ENCODE measurements at regions not wholly inside any gene's neighbourhood (a gene's known extent, or its start where the extent isn't known, plus 50 kb on each side); places are given as distances from the start of the nearest gene placed in this dataset.

GRCh38 chr10:10197423-10197822 is 820.2 kb upstream of the CELF2 start:
- no peaks in the 10 kb centered on the region for H3K4me1 ChIP-seq (ENCODE audit: control insufficient read depth, insufficient read depth, low read length)
- no peaks in the 10 kb centered on the region for H3K27me3 ChIP-seq (ENCODE audit: control insufficient read depth, insufficient read depth, low read length)
- no CpG with 5 or more reads among the region's 4 CpGs for WGBS (ENCODE audit: insufficient coverage)
- H3K4me3 ChIP-seq (ENCODE audit: low read length): no peak overlapping the region
- DNase-seq: no peak
- no peaks in the 10 kb centered on the region for H3K36me3 ChIP-seq (ENCODE audit: control insufficient read depth, insufficient read depth, low read length)
- H3K9me3 ChIP-seq (replicated peaks; ENCODE audit: control insufficient read depth, low read depth, low read length): no peaks in the 10 kb centered on the region
- no peak overlapping the region for H3K27ac ChIP-seq (ENCODE audit: low read length)

DNA sequence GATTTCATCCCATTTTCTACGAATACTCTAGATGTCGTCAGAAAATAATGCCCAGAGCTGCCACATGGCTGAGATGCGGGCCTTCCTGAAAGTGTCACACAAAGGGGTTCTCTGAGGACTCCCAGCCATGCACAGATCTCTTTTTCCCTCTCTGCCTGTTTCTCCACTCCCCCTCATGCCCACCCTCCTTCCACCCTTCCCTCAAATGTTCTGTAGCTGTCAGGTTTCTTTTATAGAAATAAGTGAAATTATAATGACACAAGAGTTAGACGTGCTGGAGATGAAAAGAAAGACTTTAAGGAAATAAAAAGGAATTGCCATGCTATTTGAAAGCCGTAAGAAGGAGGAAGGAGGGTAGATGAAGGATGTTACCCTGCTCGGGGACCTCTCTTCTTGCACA is 819.3 kb upstream of the CELF2 start:
- no peaks in the 10 kb centered on the region for H3K27me3 ChIP-seq (ENCODE audit: control insufficient read depth, insufficient read depth, low read length)
- H3K27ac ChIP-seq (ENCODE audit: low read length): no peak overlapping the region
- H3K4me3 ChIP-seq (ENCODE audit: low read length): no peak overlapping the region
- H3K9me3 ChIP-seq (replicated peaks; ENCODE audit: control insufficient read depth, low read depth, low read length): no peaks in the 10 kb centered on the region
- H3K4me1 ChIP-seq (ENCODE audit: control insufficient read depth, insufficient read depth, low read length): no peaks in the 10 kb centered on the region
- 84% methylated on average over 4 of the region's 6 CpGs for WGBS (ENCODE audit: insufficient coverage)
- no peaks in the 10 kb centered on the region for H3K36me3 ChIP-seq (ENCODE audit: control insufficient read depth, insufficient read depth, low read length)
- no peak for DNase-seq

DNA sequence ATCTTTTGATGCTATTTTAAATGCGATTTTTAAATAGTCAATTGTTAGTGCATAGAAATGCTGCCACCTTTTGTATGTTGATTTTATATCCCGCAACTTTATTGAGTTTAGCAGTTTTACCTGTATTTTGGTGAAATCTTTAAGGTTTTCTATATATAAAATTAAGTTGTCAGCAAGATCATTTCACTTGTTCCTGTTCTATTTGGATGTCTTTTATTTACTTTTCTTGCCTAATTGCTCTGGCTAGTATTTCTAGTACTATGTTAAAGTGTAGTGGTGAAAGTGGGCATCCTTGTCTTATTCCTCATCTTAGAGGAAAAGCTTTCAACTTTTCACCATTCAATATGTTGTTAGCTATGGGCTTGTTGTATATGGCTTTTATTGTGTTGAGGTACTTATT is 813.3 kb upstream of the CELF2 start:
- no CpG with 5 or more reads among the region's 2 CpGs for WGBS (ENCODE audit: insufficient coverage)
- no peak overlapping the region for H3K27ac ChIP-seq (ENCODE audit: low read length)
- no peaks in the 10 kb centered on the region for H3K36me3 ChIP-seq (ENCODE audit: control insufficient read depth, insufficient read depth, low read length)
- H3K9me3 ChIP-seq (replicated peaks; ENCODE audit: control insufficient read depth, low read depth, low read length): no peaks in the 10 kb centered on the region
- no peaks in the 10 kb centered on the region for H3K27me3 ChIP-seq (ENCODE audit: control insufficient read depth, insufficient read depth, low read length)
- H3K4me3 ChIP-seq (ENCODE audit: low read length): no peak overlapping the region
- no peaks in the 10 kb centered on the region for H3K4me1 ChIP-seq (ENCODE audit: control insufficient read depth, insufficient read depth, low read length)
- DNase-seq: no peak

GRCh38 chr10:10205906-10206305 is 811.8 kb upstream of the CELF2 start:
- 33% methylated on average over 1 of the region's 2 CpGs for WGBS (ENCODE audit: insufficient coverage)

GRCh38 chr10:10207538-10207937 is 810.1 kb upstream of the CELF2 start:
- Histone ChIP-seq H3K36me3 (ENCODE audit: control insufficient read depth, insufficient read depth, low read length) (no peaks in the 10 kb centered on the region), H3K4me1 (ENCODE audit: control insufficient read depth, insufficient read depth, low read length) (no peaks in the 10 kb centered on the region), H3K27ac (ENCODE audit: low read length) (no peak overlapping the region), H3K27me3 (ENCODE audit: control insufficient read depth, insufficient read depth, low read length) (no peaks in the 10 kb centered on the region), H3K9me3 (replicated peaks; ENCODE audit: control insufficient read depth, low read depth, low read length) (no peaks in the 10 kb centered on the region), H3K4me3 (ENCODE audit: low read length) (no peak overlapping the region)
- DNase-seq: no peak
- 100% methylated on average over 1 of the region's 3 CpGs for WGBS (ENCODE audit: insufficient coverage)

More at GRCh38 chr10:10205906-10206305, 811.8 kb upstream of the CELF2 start:
- Histone ChIP-seq H3K36me3 (ENCODE audit: control insufficient read depth, insufficient read depth, low read length) (no peaks in the 10 kb centered on the region), H3K4me3 (ENCODE audit: low read length) (no peak overlapping the region), H3K27ac (ENCODE audit: low read length) (no peak overlapping the region), H3K4me1 (ENCODE audit: control insufficient read depth, insufficient read depth, low read length) (no peaks in the 10 kb centered on the region), H3K27me3 (ENCODE audit: control insufficient read depth, insufficient read depth, low read length) (no peaks in the 10 kb centered on the region), H3K9me3 (replicated peaks; ENCODE audit: control insufficient read depth, low read depth, low read length) (no peaks in the 10 kb centered on the region)
- DNase-seq: peak; percentile 62

- Histone ChIP-seq H3K27me3 (ENCODE audit: control insufficient read depth, insufficient read depth, low read length) (no peaks in the 10 kb centered on the region), H3K27ac (ENCODE audit: low read length) (no peak overlapping the region), H3K4me1 (ENCODE audit: control insufficient read depth, insufficient read depth, low read length) (no peaks in the 10 kb centered on the region), H3K36me3 (ENCODE audit: control insufficient read depth, insufficient read depth, low read length) (no peaks in the 10 kb centered on the region), H3K9me3 (replicated peaks; ENCODE audit: control insufficient read depth, low read depth, low read length) (no peaks in the 10 kb centered on the region), H3K4me3 (ENCODE audit: low read length) (no peak overlapping the region)
- DNase-seq: peak; percentile 73
- WGBS (ENCODE audit: insufficient coverage): 20% methylated on average over 1 of the region's 4 CpGs
Observed at GRCh38 chr10:10208196-10208595, 809.5 kb upstream of the CELF2 start.

- Histone ChIP-seq H3K27ac (ENCODE audit: low read length) (no peak overlapping the region), H3K4me1 (ENCODE audit: control insufficient read depth, insufficient read depth, low read length) (no peaks in the 10 kb centered on the region), H3K27me3 (ENCODE audit: control insufficient read depth, insufficient read depth, low read length) (no peaks in the 10 kb centered on the region), H3K36me3 (ENCODE audit: control insufficient read depth, insufficient read depth, low read length) (no peaks in the 10 kb centered on the region), H3K4me3 (ENCODE audit: low read length) (no peak overlapping the region), H3K9me3 (replicated peaks; ENCODE audit: control insufficient read depth, low read depth, low read length) (no peaks in the 10 kb centered on the region)
- peak; percentile 74 for DNase-seq
- WGBS (ENCODE audit: insufficient coverage): 44% methylated on average over 2 of the region's 3 CpGs
Observed at GRCh38 chr10:10209167-10209566, 808.5 kb upstream of the CELF2 start.

DNA sequence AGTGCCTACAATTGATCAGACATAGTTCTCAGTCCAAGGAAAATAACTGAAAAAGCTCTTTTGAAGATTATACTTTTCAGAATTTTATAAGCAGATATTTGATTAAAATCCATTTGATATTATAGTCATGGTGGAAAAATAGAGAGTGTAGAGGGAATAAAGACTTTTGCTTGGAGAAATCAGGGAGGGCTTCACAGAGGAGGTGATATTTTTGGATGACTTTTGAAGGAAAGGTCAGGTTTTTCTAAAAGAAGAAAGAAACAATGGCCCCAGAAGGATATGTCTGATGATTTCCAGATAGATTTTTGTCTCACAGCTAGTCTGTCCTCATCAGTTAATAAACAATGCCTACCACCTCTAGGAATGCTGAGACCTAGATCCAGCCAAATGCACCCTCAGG is 806.3 kb upstream of the CELF2 start:
- Histone ChIP-seq H3K27me3 (ENCODE audit: control insufficient read depth, insufficient read depth, low read length) (no peaks in the 10 kb centered on the region), H3K4me3 (ENCODE audit: low read length) (no peak overlapping the region), H3K27ac (ENCODE audit: low read length) (no peak overlapping the region), H3K36me3 (ENCODE audit: control insufficient read depth, insufficient read depth, low read length) (no peaks in the 10 kb centered on the region), H3K9me3 (replicated peaks; ENCODE audit: control insufficient read depth, low read depth, low read length) (no peaks in the 10 kb centered on the region), H3K4me1 (ENCODE audit: control insufficient read depth, insufficient read depth, low read length) (no peaks in the 10 kb centered on the region)
- DNase-seq: no peak

- Histone ChIP-seq H3K27ac (ENCODE audit: low read length) (no peak overlapping the region), H3K36me3 (ENCODE audit: control insufficient read depth, insufficient read depth, low read length) (no peaks in the 10 kb centered on the region), H3K9me3 (replicated peaks; ENCODE audit: control insufficient read depth, low read depth, low read length) (no peaks in the 10 kb centered on the region), H3K4me3 (ENCODE audit: low read length) (no peak overlapping the region), H3K27me3 (ENCODE audit: control insufficient read depth, insufficient read depth, low read length) (no peaks in the 10 kb centered on the region), H3K4me1 (ENCODE audit: control insufficient read depth, insufficient read depth, low read length) (no peaks in the 10 kb centered on the region)
- WGBS (ENCODE audit: insufficient coverage): 100% methylated on average over 1 of the region's 5 CpGs
- DNase-seq: no peak
Observed at GRCh38 chr10:10213237-10213636, 804.4 kb upstream of the CELF2 start.

DNA sequence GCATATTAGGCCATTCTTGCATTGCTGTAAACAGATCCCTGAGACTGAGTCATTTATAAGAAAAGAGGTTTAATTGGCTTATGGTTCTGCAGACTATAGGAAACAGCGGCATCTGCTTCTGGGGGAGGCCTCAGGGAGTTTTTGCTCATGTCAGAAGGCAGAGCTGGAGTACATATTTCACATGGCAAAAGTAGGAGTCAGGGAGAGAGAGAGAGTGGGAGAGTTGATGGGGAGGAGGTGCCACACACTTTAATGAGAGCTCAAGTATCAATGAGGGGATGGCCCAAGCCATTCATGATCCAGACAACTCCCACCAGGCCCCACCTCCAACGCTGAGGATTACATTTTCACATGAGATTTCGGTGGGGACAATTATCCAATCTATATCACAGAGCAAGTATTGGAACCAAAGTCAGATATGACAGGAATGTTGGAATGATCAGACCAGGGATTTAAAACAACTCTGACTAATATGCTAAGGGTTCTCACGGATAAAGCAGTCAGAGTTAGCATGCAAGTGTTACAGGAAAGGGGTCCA is 795.3 kb upstream of the CELF2 start:
- Histone ChIP-seq H3K4me3 (ENCODE audit: low read length) (no peak overlapping the region), H3K27ac (ENCODE audit: low read length) (no peak overlapping the region), H3K36me3 (ENCODE audit: control insufficient read depth, insufficient read depth, low read length) (no peaks in the 10 kb centered on the region), H3K9me3 (replicated peaks; ENCODE audit: control insufficient read depth, low read depth, low read length) (no peaks in the 10 kb centered on the region), H3K4me1 (ENCODE audit: control insufficient read depth, insufficient read depth, low read length) (no peaks in the 10 kb centered on the region), H3K27me3 (ENCODE audit: control insufficient read depth, insufficient read depth, low read length) (no peaks in the 10 kb centered on the region)
- no peak for DNase-seq
- WGBS (ENCODE audit: insufficient coverage): 36% methylated on average over 1 of the region's 4 CpGs

DNA sequence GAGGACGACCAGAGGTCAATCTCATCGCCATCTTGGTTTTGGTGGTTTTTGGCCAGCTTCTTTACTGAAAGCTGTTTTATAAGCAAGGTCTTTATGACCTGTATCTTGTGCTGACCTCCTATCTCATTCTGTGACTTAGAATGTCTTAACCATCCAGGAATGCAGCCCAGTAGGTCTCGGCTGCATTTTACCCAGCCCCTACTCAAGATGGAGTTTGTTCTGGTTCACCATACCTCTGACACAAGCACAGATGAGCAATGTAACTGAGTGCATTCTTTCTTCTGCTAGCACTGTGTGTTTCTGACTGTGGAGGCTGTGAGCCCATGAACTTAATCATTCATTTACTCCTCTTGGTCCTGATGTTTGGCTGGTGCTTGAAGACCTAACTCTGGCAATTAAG is 794.5 kb upstream of the CELF2 start:
- no peaks in the 10 kb centered on the region for H3K27me3 ChIP-seq (ENCODE audit: control insufficient read depth, insufficient read depth, low read length)
- no peak for DNase-seq
- no peaks in the 10 kb centered on the region for H3K4me1 ChIP-seq (ENCODE audit: control insufficient read depth, insufficient read depth, low read length)
- no peak overlapping the region for H3K27ac ChIP-seq (ENCODE audit: low read length)
- no peaks in the 10 kb centered on the region for H3K36me3 ChIP-seq (ENCODE audit: control insufficient read depth, insufficient read depth, low read length)
- no peaks in the 10 kb centered on the region for H3K9me3 ChIP-seq (replicated peaks; ENCODE audit: control insufficient read depth, low read depth, low read length)
- 67% methylated on average over 2 of the region's 3 CpGs for WGBS (ENCODE audit: insufficient coverage)
- H3K4me3 ChIP-seq (ENCODE audit: low read length): no peak overlapping the region
